Smooth muscle cell (in vitro differentiated cells): ENCODE measurements at regions not wholly inside any gene's neighbourhood (a gene's known extent, or its start where the extent isn't known, plus 50 kb on each side); places are given as distances from the start of the nearest gene placed in this dataset.

Source experiments
- DNase-seq: peaks from one replicate; lab custom pipeline; 2025; ENCODE audit not compliant: unreplicated experiment; lab: John Stamatoyannopoulos, UW
- H2AFZ ChIP-seq: fragments of 200-600 bp; sonication (generic); 2 replicates; pipeline ENCODE4 v1.6.0; 2016; ENCODE audit warnings: antibody characterized with exemption, low read depth, mild to moderate bottlenecking
- H3F3A ChIP-seq: fragments of 200-600 bp; sonication (generic); 2 replicates; pipeline ENCODE4 v1.6.0; 2017; ENCODE audit warnings: antibody characterized with exemption, low read depth
- H3K27ac ChIP-seq: fragments of 200-600 bp; sonication (generic); 2 replicates; pipeline ENCODE4 v1.5.1; 2016; ENCODE audit warnings: low read depth, mild to moderate bottlenecking
- H3K27me3 ChIP-seq: fragments of 200-600 bp; sonication (generic); 2 replicates; pipeline ENCODE4 v1.6.1; 2016; ENCODE audit warnings: low read depth, mild to moderate bottlenecking
- H3K36me3 ChIP-seq: fragments of 200-600 bp; sonication (generic); 2 replicates; pipeline ENCODE4 v1.5.1; 2016; ENCODE audit warnings: low read depth
- H3K4me1 ChIP-seq: fragments of 200-600 bp; sonication (generic); 2 replicates; pipeline ENCODE4 v1.5.1; 2016; ENCODE audit warnings: low read depth
- H3K4me2 ChIP-seq: fragments of 200-600 bp; sonication (generic); 2 replicates; pipeline ENCODE4 v1.6.0; 2016; ENCODE audit warnings: mild to moderate bottlenecking
- H3K4me3 ChIP-seq: fragments of 200-600 bp; sonication (generic); 2 replicates; pipeline ENCODE4 v1.5.1; 2016; ENCODE audit warnings: mild to moderate bottlenecking
- H3K79me2 ChIP-seq: fragments of 200-600 bp; sonication (generic); 2 replicates; pipeline ENCODE4 v1.6.0; 2016; ENCODE audit warnings: low read depth, mild to moderate bottlenecking
- H3K9ac ChIP-seq: fragments of 200-600 bp; sonication (generic); 2 replicates; pipeline ENCODE4 v1.6.0; 2016; ENCODE audit warnings: low read depth
- H3K9me3 ChIP-seq: fragments of 200-600 bp; sonication (generic); replicated peaks from 2 replicates; pipeline ENCODE4 v1.5.1; 2016; ENCODE audit warnings: low read depth
- H4K20me1 ChIP-seq: fragments of 200-600 bp; sonication (generic); 2 replicates; pipeline ENCODE4 v1.6.0; 2016; ENCODE audit warnings: low read depth
- CTCF ChIP-seq: fragments of 200-600 bp; sonication (generic); IDR thresholded peaks from 2 replicates; pipeline ENCODE4 v1.5.1; 2017; ENCODE audit warnings: borderline replicate concordance, mild to moderate bottlenecking, antibody characterized with exemption; ENCODE audit not compliant: insufficient read depth, poor library complexity, severe bottlenecking
- WGBS: methylation state at CpG from one replicate; pipeline ENCODE4 v1.1.7; 2016; ENCODE audit warnings: low lambda C conversion rate; 5-methylcytosine and 5-hydroxymethylcytosine counted together

- TF ChIP-seq CTCF: no peak
- Histone ChIP-seq H3K79me2 (no peaks in the 10 kb centered on the region), H3K27me3 (no peaks in the 10 kb centered on the region), H3F3A (peaks cover 15% of the 10 kb centered on the region), H3K9me3 (no peaks in the 10 kb centered on the region), H3K4me3 (no peak overlapping the region), H2AFZ (no peak overlapping the region), H3K9ac (peak overlapping the region; percentile 65), H4K20me1 (no peaks in the 10 kb centered on the region), H3K27ac (peak overlapping the region; percentile 92), H3K4me2 (peak overlapping the region; percentile 67), H3K4me1 (peaks cover 3% of the 10 kb centered on the region), H3K36me3 (no peaks in the 10 kb centered on the region)
- no peak for DNase-seq
- 31% methylated on average over 9 of the region's 9 CpGs for WGBS
Observed at GRCh38 chr5:167642779-167643517, 648.5 kb upstream of the WWC1 start.

- 86% methylated on average over 3 of the region's 3 CpGs for WGBS
- TF ChIP-seq CTCF: no peak
- Histone ChIP-seq H3K79me2 (no peaks in the 10 kb centered on the region), H2AFZ (no peak overlapping the region), H3K9me3 (no peaks in the 10 kb centered on the region), H3K27me3 (no peaks in the 10 kb centered on the region), H3K4me2 (peak overlapping the region; percentile 53), H3K9ac (peak overlapping the region; percentile 65), H3K4me3 (no peak overlapping the region), H3K36me3 (no peaks in the 10 kb centered on the region), H3K27ac (peak overlapping the region; percentile 92), H3K4me1 (peaks cover 3% of the 10 kb centered on the region), H3F3A (peaks cover 15% of the 10 kb centered on the region), H4K20me1 (no peaks in the 10 kb centered on the region)
- no peak for DNase-seq
Observed at GRCh38 chr5:167643631-167644280, 647.7 kb upstream of the WWC1 start.

DNA sequence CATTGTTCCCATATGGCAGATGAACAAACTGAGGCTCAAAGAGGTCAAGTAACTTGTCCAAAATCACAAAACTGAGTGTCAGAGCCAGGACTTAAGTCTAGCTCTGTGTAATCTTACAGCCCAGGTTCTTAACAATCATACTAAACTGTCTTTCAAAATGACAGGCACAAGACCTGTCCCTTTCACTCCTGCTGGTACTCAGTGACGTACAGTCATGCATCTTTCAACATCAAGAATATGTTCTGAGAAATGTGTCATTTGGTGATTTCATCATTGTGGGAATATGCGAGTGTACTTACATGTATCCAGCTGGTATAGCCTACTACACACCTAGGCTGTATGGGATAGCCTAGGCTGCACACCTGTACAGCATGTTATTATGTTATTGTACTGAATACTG, 646.8 kb upstream of the WWC1 start:
- Histone ChIP-seq H3K27ac (no peak overlapping the region), H4K20me1 (no peaks in the 10 kb centered on the region), H3K4me1 (peaks cover 3% of the 10 kb centered on the region), H3K36me3 (no peaks in the 10 kb centered on the region), H3K4me2 (no peak overlapping the region), H2AFZ (no peak overlapping the region), H3K4me3 (no peak overlapping the region), H3K9me3 (no peaks in the 10 kb centered on the region), H3K27me3 (no peaks in the 10 kb centered on the region), H3K9ac (no peak overlapping the region), H3F3A (peaks cover 11% of the 10 kb centered on the region), H3K79me2 (no peaks in the 10 kb centered on the region)
- WGBS: 84% methylated on average over 2 of the region's 2 CpGs
- no peak for DNase-seq
- TF ChIP-seq CTCF: no peak
